LNCaP clone FGC (cell line): ENCODE measurements at regions not wholly inside any gene's neighbourhood (a gene's known extent, or its start where the extent isn't known, plus 50 kb on each side); places are given as distances from the start of the nearest gene placed in this dataset.

Experiments
- DNase-seq: peaks from one replicate; pipeline ENCODE4 v3.0.0-alpha.2; 2011; ENCODE audit warnings: low read depth
- H3K4me3 ChIP-seq: 2 replicates; pipeline ENCODE4 v1.5.1; 2011; ENCODE audit warnings: mild to moderate bottlenecking, low read depth, low read length, control low read depth
- TF ChIP-seq, protein P1 (sequence below): IDR thresholded peaks from 2 replicates; pipeline ENCODE4 v1.5.1; 2012; ENCODE audit warnings: mild to moderate bottlenecking; ENCODE audit not compliant: control insufficient read depth, insufficient read depth; ENCODE audit errors: extremely low read depth

GRCh38 chr18:78857314-78858150, 122.1 kb upstream of the SALL3 start:
- TF ChIP-seq, protein P1, sequence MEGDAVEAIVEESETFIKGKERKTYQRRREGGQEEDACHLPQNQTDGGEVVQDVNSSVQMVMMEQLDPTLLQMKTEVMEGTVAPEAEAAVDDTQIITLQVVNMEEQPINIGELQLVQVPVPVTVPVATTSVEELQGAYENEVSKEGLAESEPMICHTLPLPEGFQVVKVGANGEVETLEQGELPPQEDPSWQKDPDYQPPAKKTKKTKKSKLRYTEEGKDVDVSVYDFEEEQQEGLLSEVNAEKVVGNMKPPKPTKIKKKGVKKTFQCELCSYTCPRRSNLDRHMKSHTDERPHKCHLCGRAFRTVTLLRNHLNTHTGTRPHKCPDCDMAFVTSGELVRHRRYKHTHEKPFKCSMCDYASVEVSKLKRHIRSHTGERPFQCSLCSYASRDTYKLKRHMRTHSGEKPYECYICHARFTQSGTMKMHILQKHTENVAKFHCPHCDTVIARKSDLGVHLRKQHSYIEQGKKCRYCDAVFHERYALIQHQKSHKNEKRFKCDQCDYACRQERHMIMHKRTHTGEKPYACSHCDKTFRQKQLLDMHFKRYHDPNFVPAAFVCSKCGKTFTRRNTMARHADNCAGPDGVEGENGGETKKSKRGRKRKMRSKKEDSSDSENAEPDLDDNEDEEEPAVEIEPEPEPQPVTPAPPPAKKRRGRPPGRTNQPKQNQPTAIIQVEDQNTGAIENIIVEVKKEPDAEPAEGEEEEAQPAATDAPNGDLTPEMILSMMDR, result no peak
- DNase-seq, result no peak
- no peak overlapping the region for H3K4me3 ChIP-seq

GRCh38 chr18:78859686-78860085, 119.9 kb upstream of the SALL3 start:
- DNase-seq, result no peak
- H3K4me3 ChIP-seq, result no peak overlapping the region

GRCh38 chr18:78860117-78860516, 119.5 kb upstream of the SALL3 start:
- DNase-seq, result no peak
- TF ChIP-seq, protein P1, result no peak
- H3K4me3 ChIP-seq, result no peak overlapping the region

More at GRCh38 chr18:78859686-78860085, 119.9 kb upstream of the SALL3 start:
- TF ChIP-seq, protein P1, result no peak

- H3K4me3 ChIP-seq, result no peak overlapping the region
- TF ChIP-seq, protein P1, result no peak
- DNase-seq, result no peak
These were observed 118.5 kb upstream of the SALL3 start for GRCh38 chr18:78861116-78861515.

DNA sequence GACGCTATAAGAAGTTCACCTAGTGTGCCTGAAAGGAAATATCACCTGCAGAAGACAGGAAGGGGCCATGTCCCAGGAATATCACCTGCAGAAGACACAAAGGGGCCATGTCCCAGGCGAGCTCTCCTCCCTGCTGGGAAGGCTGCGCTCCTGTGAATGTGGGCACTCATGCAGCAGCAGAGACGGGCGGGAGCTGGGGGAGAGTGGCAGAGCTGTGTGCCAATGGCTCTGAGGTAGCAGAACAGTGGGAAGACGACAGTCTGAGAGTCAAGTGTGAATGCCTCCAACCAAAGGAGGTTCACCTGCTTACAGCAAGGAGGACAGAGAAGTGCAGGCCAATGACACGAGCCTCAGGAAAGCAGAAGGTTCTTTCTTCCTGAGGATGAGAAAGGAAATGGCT, 117.9 kb upstream of the SALL3 start:
- H3K4me3 ChIP-seq, result no peak overlapping the region
- no peak for DNase-seq
- TF ChIP-seq, protein P1, result no peak

DNA sequence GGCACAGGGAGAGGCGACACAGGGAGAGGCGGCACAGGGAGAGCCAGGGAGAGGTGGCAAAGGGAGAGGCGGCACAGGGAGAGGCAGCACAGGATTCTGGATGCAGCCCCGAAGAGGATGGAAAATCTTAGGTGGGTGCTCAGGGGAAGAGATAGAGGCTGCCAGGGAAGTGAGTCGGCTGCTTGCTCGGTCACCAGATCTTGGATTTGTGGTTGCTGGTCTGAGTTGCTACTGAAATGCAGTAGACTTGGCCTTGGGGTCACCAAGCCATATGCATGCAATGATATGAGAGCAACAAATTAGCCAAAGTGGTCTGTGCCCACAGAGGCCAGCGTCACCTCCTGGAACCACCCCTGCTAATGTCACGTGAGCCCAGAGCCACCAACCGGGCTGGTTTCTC, 117.2 kb upstream of the SALL3 start:
- no peak for DNase-seq
- no peak overlapping the region for H3K4me3 ChIP-seq
- TF ChIP-seq, protein P1, result no peak
